ENCODE measurements at regions not wholly inside any gene's neighbourhood (a gene's known extent, or its start where the extent isn't known, plus 50 kb on each side); places are given as distances from the start of the nearest gene placed in this dataset.

- TF ChIP-seq PATZ1 (tag by site-specific recombination; IDR thresholded peaks at IDR 0.05) (peak; percentile 54), KLF16 (tag by site-specific recombination; IDR thresholded peaks at IDR 0.05) (peak; percentile 80), ZNF792 (tag by site-specific recombination; IDR thresholded peaks at IDR 0.05) (no peak), ZNF121 (tag by site-specific recombination; IDR thresholded peaks at IDR 0.05) (no peak), ZNF791 (tag by site-specific recombination; IDR thresholded peaks at IDR 0.05) (no peak), ZNF266 (tag by site-specific recombination; IDR thresholded peaks at IDR 0.05; ENCODE audit: low read depth) (no peak), ZNF544 (tag by site-specific recombination; IDR thresholded peaks at IDR 0.05) (no peak), KLF9 (tag by site-specific recombination; IDR thresholded peaks at IDR 0.05; ENCODE audit: low read depth) (no peak; the same call in 1 of the 2 replicates), MYNN (tag by site-specific recombination; IDR thresholded peaks at IDR 0.05; ENCODE audit: borderline replicate concordance) (no peak), ZFHX2 (tag by site-specific recombination; conservative IDR thresholded peaks at IDR 0.05) (peak; percentile 24; the same call in 1 of the 2 replicates), ZNF561 (tag by site-specific recombination; IDR thresholded peaks at IDR 0.05; ENCODE audit: borderline replicate concordance) (no peak), HOXD13 (CRISPR knock-in tag; IDR thresholded peaks at IDR 0.05; ENCODE audit: borderline replicate concordance) (no peak), ZNF157 (tag by site-specific recombination; IDR thresholded peaks at IDR 0.05) (no peak), GLI4 (tag by site-specific recombination; IDR thresholded peaks at IDR 0.05) (0 out of 2 replicates have a peak, but pooled peaks have one; percentile 37), ZNF76 (tag by site-specific recombination; IDR thresholded peaks at IDR 0.05; ENCODE audit: borderline replicate concordance, low read depth) (no peak), BCL6B (tag by site-specific recombination; IDR thresholded peaks at IDR 0.05) (no peak), REPIN1 (tag by site-specific recombination; IDR thresholded peaks at IDR 0.05; ENCODE audit: low read depth) (no peak), KLF7 (tag by site-specific recombination; IDR thresholded peaks at IDR 0.05; ENCODE audit: borderline replicate concordance) (0 out of 2 replicates have a peak, but pooled peaks have one; percentile 80), ZNF138 (tag by site-specific recombination; IDR thresholded peaks at IDR 0.05; ENCODE audit: borderline replicate concordance) (no peak), ZNF596 (tag by site-specific recombination; IDR thresholded peaks at IDR 0.05) (peak; percentile 96), ZNF274 (IDR thresholded peaks at IDR 0.05; ENCODE audit: low read length) (no peak), ZNF274 (tag by site-specific recombination; IDR thresholded peaks at IDR 0.05; ENCODE audit: borderline replicate concordance) (no peak), ZXDB (tag by site-specific recombination; IDR thresholded peaks at IDR 0.05) (peak; percentile 80), ZSCAN23 (tag by site-specific recombination; IDR thresholded peaks at IDR 0.05) (no peak), ZNF701 (tag by site-specific recombination; IDR thresholded peaks at IDR 0.05) (no peak), KLF1 (tag by site-specific recombination; IDR thresholded peaks at IDR 0.05) (peak; percentile 94)
- TF ChIP-seq, protein P1, sequence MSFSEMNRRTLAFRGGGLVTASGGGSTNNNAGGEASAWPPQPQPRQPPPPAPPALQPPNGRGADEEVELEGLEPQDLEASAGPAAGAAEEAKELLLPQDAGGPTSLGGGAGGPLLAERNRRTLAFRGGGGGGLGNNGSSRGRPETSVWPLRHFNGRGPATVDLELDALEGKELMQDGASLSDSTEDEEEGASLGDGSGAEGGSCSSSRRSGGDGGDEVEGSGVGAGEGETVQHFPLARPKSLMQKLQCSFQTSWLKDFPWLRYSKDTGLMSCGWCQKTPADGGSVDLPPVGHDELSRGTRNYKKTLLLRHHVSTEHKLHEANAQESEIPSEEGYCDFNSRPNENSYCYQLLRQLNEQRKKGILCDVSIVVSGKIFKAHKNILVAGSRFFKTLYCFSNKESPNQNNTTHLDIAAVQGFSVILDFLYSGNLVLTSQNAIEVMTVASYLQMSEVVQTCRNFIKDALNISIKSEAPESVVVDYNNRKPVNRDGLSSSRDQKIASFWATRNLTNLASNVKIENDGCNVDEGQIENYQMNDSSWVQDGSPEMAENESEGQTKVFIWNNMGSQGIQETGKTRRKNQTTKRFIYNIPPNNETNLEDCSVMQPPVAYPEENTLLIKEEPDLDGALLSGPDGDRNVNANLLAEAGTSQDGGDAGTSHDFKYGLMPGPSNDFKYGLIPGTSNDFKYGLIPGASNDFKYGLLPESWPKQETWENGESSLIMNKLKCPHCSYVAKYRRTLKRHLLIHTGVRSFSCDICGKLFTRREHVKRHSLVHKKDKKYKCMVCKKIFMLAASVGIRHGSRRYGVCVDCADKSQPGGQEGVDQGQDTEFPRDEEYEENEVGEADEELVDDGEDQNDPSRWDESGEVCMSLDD (tag by site-specific recombination; IDR thresholded peaks at IDR 0.05): 0 out of 2 replicates have a peak, but pooled peaks have one; percentile 20
- TF ChIP-seq, protein P2, sequence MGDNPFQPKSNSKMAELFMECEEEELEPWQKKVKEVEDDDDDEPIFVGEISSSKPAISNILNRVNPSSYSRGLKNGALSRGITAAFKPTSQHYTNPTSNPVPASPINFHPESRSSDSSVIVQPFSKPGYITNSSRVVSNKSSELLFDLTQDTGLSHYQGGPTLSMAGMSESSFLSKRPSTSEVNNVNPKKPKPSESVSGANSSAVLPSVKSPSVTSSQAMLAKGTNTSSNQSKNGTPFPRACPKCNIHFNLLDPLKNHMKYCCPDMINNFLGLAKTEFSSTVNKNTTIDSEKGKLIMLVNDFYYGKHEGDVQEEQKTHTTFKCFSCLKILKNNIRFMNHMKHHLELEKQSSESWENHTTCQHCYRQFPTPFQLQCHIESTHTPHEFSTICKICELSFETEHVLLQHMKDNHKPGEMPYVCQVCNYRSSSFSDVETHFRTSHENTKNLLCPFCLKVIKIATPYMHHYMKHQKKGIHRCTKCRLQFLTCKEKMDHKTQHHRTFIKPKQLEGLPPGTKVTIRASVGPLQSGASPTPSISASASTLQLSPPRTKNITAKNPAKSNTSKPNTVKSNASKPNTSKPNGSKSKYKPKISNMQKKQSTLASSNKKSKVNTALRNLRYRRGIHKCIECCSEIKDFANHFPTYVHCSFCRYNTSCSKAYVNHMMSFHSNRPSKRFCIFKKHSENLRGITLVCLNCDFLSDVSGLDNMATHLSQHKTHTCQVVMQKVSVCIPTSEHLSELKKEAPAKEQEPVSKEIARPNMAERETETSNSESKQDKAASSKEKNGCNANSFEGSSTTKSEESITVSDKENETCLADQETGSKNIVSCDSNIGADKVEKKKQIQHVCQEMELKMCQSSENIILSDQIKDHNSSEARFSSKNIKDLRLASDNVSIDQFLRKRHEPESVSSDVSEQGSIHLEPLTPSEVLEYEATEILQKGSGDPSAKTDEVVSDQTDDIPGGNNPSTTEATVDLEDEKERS (tag by site-specific recombination; IDR thresholded peaks at IDR 0.05): no peak
- TF ChIP-seq, protein P3, sequence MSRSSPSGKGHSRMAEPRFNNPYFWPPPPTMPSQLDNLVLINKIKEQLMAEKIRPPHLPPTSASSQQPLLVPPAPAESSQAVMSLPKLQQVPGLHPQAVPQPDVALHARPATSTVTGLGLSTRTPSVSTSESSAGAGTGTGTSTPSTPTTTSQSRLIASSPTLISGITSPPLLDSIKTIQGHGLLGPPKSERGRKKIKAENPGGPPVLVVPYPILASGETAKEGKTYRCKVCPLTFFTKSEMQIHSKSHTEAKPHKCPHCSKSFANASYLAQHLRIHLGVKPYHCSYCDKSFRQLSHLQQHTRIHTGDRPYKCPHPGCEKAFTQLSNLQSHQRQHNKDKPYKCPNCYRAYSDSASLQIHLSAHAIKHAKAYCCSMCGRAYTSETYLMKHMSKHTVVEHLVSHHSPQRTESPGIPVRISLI (tag by site-specific recombination; IDR thresholded peaks at IDR 0.05): no peak
Observed at GRCh38 chrX:120015145-120016067, 62.1 kb downstream of the RHOXF2B start (continued).

All from HEK293 (cell line).